ENCODE measurements at regions not wholly inside any gene's neighbourhood (a gene's known extent, or its start where the extent isn't known, plus 50 kb on each side); places are given as distances from the start of the nearest gene placed in this dataset.
"Not testable (repeated sequence)": the region's sequence is repeated elsewhere in the genome, so short reads cannot be mapped to it uniquely, and the experiment has no call there.

- not testable (repeated sequence) for DNase-seq (ENCODE audit: low read depth in 2 of 2)
These were observed 150.6 kb upstream of the ANKRD20A1 start for GRCh38 chr9:67708109-67708508.

- not testable (repeated sequence) for DNase-seq (ENCODE audit: low read depth in 2 of 2)
These were observed 147.3 kb upstream of the ANKRD20A1 start for GRCh38 chr9:67711429-67711828.

- DNase-seq (ENCODE audit: low read depth in 2 of 2), result not testable (repeated sequence)
These were observed 146.8 kb upstream of the ANKRD20A1 start for GRCh38 chr9:67711931-67712330.

- DNase-seq (ENCODE audit: low read depth in 2 of 2), result not testable (repeated sequence)
These were observed 145.8 kb upstream of the ANKRD20A1 start for GRCh38 chr9:67712956-67713355.

GRCh38 chr9:67717830-67718388 lies 140.8 kb upstream of the ANKRD20A1 start:
- DNase-seq (ENCODE audit: low read depth in 2 of 2), result peak in 1 of 2 experiments; percentile 8

GRCh38 chr9:67720491-67720890 lies 138.2 kb upstream of the ANKRD20A1 start:
- DNase-seq (ENCODE audit: low read depth in 2 of 2), result not testable (repeated sequence)

GRCh38 chr9:67722460-67723090 lies 136.2 kb upstream of the ANKRD20A1 start:
- not testable (repeated sequence) for DNase-seq (ENCODE audit: low read depth in 2 of 2)

GRCh38 chr9:67723185-67723584 lies 135.5 kb upstream of the ANKRD20A1 start:
- DNase-seq (ENCODE audit: low read depth in 2 of 2), result not testable (repeated sequence)

GRCh38 chr9:67724885-67725284 lies 133.8 kb upstream of the ANKRD20A1 start:
- peak in 1 of 2 experiments; percentile 53 for DNase-seq (ENCODE audit: low read depth in 2 of 2)

- peak in 1 of 2 experiments; percentile 4 for DNase-seq (ENCODE audit: low read depth in 2 of 2)
These were observed 132.3 kb upstream of the ANKRD20A1 start for GRCh38 chr9:67726213-67726988.

- not testable (repeated sequence) for DNase-seq (ENCODE audit: low read depth in 2 of 2)
These were observed 95.6 kb upstream of the ANKRD20A1 start for GRCh38 chr9:67763133-67763532.

- not testable (repeated sequence) for DNase-seq (ENCODE audit: low read depth in 2 of 2)
These were observed 86.9 kb upstream of the ANKRD20A1 start for GRCh38 chr9:67771807-67772206.

- DNase-seq (ENCODE audit: low read depth in 2 of 2), result not testable (repeated sequence)
These were observed 58.6 kb upstream of the ANKRD20A1 start for GRCh38 chr9:67800170-67800569.

Measured in stimulated activated CD4-positive, alpha-beta T cell treated with anti-CD3 and anti-CD28 coated beads, Interleukin-12 subunit alpha, Interleukin-12 subunit beta, amount 100 ng/mL, for 24 hours (primary cell).